Suppressor macrophage treated with lipopolysaccharide for 1 hour (primary cell): ENCODE measurements at regions not wholly inside any gene's neighbourhood (a gene's known extent, or its start where the extent isn't known, plus 50 kb on each side); places are given as distances from the start of the nearest gene placed in this dataset.

ENCODE experiments used
- DNase-seq, 3 donors: peaks; one replicate each; pipeline ENCODE4 v3.0.0-alpha.2; 2020 to 2022

DNA sequence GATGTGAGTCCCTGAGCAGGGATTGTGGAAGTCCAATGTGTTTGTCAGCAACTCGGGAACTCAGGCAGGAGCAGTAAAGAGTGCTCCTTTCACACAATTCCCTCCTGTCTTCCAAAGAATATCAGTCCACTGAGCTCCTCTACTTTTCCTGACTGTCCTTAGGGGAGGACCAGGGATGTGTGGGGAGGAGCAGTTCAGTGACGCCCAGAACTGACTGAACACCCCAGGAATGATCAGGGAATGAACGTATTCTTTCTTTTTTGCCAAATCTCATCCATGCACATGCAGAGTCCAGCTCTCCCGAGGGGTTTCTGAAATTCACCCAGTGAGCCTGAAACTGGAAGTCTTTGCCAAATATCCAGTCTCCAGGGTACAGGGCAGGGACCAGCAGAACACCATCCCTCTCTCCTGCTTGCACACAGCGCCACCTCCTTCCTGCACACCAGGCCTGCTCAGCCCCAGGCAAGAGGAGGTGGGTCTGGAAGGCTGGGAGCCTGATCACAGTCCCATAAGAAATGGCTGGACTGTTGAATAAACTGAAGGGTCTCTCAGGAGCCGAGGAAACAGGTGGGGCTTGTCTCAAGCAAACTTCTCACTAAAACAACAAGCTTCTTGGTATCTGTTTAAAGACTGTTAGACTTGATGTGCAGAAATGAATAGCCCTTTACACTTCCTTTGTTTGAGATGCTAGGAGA, 294.7 kb downstream of the C7orf25 start:
- DNase-seq, result no peak

DNA sequence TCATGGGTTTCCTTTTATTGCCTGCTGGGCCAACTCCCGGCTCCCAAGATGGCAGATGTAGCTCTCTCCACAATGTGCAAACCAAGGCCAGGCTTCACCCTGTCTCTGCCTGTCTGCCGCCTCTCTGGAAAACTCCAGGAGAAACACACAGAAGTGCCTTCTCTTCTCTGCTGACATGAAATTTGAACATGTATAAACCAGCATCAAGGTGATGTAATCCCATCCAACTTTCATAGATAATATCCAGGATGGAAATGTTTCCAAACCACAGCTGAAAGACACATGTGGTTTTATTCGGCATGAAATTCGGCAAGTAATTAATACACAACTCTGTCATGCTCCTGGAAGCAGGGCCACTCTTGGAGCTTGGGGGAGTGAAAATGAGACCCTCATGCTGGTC, 297.2 kb downstream of the C7orf25 start:
- no peak for DNase-seq

DNA sequence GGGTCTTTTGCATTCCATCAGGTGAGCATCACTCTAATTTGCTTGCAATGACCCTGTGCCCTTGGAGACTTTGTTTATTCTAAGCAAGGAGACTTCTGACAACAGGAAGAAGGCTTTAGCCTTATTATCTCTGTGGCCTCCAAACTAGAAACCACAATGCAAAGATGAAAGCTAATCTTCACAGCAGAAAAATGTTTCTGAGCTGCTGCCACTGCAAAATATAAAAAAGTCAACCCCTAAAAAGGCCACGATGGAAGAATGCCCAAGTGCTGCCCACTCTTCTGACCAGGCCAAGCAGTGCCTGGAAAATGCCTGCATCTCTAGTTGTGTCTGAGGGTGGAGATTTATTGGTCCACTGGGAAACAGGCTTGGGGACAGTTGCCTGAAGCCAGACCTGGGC, 299.9 kb downstream of the C7orf25 start:
- no peak for DNase-seq

DNA sequence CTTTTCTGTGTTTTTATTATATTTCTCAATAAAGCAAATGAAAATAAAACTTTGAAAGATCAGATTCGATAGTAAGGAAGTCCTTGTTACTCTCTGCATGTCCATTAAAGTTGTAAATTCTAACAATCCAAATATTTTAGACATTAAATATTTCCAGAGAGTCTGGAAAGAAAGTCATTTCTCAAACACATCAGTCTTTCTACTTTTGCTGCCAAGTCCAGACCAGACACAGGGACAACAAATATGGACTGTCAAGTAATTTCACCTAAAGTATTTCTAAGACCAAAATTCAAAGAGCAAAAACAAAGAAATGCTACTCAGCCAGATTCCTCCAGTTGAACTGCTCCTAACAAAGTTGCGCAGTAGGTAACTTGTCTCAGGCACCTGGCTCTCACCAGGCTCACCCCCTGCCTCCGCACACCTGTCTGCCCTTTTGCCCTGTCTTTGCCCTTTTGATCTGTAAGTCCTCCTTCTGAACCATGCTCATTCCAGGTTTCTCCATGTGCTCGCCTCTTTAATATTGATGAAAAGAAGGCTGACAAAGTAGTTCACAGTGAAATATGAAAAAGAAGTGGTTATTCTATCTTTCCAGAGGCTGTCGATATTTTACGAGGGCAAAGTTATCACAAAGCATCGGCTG, 300.5 kb downstream of the C7orf25 start:
- no peak for DNase-seq

DNA sequence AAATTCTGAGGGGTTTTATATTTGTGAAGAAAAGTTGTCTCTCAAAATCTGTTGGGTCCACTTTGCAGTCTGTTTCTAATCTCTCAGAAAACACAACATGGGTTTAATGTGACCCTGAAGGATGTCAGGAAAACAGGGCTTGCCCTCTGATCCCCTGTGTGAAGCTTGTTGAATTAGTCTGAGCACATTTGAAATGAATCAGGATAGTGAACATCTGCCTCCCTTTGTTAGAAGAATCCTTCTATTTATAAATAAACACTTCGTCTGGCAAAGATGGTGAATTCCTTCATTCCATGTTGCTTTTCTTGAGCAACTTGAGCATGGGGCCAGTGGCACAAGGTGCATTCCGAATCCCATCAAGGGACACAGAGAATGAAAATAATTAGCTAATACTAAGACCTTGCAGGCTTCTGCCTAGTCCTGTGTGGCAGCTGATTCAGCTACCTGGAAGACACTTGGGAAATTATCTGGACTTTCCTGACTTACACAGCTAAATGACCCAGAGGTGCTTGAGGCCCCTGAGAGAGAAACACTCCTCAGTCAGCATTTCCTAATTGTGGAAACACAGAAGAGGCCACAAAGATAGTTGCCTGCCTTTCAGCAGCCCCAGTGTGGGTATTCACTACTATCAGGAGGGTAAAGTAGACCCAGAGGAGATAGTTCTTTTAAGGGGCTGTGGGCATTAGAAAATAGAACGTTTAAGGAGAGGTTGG, 305.5 kb downstream of the C7orf25 start:
- DNase-seq, result no peak

DNA sequence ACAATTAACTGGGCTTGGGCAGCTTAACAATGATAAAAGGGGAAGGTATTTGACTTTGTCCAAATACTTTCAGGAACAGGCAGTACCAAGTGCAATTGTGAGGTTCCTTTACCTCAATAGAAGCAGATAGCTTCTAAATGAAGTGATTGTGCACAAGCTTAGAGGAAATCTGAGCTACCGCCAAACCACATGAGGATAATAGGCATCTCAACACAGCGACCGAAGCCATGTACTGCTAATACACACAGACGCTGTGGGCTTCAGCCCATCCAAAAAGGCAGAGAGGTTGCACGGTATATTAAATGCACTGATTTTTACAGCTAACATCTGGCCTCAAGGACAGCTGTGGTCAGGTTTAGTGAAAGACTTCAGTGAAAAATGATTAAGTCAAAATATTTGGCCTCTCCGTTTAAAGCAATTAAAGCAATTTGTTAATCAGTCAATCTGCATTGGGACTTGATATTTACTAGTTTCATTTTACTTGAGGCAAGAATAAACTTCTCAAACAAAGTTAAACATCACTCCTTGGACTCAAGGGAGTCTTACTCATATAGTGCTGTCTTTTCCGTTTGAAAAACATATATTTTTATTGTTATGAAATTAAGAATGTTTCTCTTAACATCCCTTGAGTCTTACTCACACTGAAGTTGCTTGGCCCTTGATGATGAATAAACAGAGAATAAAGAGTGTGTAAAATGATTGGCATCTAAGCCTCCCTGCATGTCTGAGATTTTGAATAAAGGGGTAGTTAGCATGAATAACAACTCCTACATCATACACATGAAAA, 306.3 kb downstream of the C7orf25 start:
- no peak for DNase-seq

DNA sequence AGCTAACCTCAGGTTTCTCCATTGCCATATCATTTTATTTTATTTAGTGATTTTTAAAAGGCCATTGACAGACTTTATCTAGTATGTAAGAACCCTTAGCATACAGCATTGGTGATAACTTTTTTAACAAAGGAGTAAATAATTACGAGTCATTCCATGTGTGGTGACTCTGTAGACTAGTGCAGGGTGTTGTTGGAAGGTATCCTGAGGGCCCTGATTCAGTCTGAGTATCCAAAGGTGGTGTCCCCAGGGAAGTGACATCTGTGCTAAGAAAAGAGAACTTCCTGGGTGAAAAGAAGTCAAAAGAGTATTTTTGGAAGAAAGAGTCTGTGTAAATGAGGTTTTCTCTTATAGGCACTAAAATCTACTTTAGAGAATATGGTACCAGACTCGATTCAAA, 308.4 kb downstream of the C7orf25 start:
- no peak for DNase-seq

DNA sequence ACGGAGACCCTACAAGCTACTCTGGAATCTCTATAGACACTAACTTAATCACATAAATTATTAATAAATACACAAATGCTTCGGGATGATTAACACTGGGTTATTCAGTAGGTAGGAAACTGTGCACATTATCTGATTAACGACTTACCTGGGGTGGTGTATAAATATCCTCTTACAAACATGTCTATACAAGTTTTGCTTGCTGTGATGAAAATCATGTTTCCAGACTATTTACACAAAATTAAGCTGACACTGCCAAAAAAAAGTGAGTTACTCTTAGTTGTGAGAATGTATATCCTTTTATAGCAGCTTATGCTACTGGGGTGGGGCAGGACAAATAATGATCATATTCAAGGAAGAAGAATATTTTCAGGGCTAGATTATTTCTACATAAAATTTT, 314.6 kb downstream of the C7orf25 start:
- no peak for DNase-seq

DNA sequence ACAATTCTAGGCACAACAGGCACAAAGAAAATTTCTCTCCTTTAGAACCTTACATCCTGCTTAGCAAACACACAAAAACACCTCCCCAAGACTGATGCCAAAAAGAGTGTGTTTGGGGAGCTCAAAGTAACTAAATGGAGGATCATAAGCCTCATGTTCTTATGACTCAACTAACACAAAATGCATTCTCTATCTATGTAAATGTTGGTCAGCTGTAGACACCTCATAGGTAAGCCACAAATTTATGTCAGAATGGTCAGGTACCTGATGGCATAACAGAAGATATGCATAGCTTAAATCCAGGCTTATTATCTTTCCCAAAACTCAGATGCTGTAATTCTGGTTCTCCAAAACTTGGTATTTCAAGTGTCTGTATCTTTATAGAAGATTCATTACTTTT, 315.1 kb downstream of the C7orf25 start:
- DNase-seq, result no peak

DNA sequence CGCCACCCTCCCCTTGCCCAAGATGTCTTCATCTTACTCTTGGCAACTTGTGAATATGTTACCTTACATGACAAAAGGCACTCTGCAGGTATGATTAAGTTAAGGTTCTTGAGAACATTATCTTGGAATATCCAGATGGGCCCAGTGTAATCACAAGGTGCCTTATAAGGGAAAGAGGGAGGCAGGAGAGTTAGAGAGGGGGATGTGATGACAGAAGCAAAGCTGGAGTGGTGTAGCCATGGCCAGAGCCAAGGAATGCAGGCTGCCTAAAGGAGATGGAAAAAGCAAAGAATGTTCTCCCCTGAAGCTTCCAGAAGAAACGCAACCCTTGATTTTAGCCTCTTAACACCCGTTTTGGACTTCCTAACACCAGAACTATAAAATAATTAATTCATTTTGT, 318.0 kb downstream of the C7orf25 start:
- DNase-seq, result no peak

DNA sequence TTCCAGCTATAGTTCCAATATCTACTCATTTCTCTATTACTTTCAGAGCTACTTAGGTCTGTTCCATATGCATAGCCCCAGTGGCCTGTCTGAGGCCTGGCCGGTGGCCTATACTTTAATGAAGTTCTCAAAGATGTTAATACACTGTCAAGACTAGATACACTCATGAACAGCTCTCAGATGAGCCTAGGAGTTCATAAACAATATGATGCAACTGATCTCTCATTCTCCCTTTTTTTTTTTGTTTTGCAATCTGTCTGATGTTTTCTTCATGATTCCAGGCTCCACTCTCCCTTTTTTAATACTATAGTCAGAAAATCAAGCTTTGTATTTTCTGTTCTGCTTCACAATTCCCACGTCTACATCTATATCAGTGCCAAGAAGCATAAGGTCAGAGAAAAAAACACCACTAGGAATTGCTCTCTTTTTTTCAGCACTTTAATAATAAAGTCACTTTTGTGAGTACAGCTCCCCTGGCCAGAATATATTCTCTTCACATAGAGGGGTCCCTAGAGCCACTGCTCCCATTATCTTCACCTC, 321.0 kb downstream of the C7orf25 start:
- DNase-seq, result no peak

DNA sequence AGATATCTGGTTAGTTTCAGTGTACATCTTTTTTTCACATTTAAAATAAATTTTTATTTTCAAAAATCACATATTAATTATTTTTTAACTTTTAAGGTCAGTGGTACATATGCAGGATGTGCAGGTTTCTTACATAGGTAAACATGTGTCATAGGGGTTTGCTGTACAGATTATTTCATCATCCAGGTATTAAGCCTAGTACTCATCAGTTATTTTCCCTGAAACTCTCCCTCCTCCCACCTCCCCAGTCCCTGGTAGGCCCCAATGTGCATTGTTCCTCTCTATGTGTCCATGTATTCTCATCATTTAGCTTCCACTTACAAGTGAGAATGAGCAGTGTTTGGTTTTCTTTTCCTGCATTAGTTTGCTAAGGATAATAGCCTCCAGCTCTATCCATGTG, 323.0 kb downstream of the C7orf25 start:
- no peak for DNase-seq

DNA sequence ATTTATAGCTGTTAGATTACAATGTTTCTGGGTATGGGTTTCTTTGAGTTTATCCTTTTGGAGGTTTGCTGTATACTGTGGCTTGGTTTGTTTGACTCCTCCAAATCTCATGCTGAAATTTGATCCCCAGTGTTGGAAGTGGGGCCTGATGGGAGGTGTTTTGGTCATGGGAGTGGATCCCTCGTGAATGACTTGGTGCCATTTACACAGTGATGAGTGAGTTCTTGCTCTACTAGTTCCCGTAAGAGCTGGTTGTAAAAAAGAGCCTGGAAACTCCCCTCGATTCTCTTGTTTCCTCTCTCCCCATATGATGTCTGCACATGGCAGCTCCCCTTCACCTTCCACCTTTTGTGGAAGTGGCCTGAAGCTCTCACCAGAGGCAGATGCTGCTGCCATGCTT, 324.1 kb downstream of the C7orf25 start:
- no peak for DNase-seq

DNA sequence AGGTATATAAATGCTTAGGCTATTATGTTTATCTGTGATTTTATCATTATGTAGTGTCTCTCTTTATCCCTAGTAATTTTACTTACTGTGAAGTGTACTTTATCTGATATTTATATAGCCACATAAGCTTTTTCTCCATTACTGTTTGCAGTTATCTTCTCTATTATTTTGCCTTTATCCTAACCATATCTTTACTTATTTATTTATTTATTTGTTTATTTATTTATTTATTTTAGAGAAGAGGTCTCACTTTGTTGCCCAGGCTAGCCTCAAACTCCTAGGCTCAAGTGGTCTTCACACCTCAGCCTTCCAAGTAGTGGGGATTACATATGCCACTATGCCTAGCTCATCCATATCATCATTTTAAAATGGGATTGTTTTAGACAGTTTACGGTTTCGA, 331.8 kb downstream of the C7orf25 start:
- no peak for DNase-seq

DNA sequence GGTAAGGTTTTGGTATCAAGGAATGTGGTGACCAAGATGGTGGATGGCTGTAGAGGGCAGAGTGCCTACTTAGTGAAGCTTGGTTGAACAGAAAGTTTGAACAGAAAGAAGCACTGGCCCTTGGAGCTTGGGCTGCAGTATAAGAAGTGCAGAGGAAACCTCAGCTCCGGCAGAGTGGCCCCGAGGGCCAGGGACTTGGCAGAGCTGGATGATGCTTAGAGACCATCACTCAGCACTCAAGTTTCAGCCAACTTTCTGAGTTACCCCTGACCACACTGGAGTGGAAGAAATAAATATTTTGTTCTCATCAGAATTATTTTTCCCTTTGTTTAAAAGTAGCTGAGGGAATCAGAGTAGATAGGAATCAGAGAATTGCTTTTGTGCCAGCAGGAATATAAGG, 336.7 kb downstream of the C7orf25 start:
- no peak for DNase-seq

DNA sequence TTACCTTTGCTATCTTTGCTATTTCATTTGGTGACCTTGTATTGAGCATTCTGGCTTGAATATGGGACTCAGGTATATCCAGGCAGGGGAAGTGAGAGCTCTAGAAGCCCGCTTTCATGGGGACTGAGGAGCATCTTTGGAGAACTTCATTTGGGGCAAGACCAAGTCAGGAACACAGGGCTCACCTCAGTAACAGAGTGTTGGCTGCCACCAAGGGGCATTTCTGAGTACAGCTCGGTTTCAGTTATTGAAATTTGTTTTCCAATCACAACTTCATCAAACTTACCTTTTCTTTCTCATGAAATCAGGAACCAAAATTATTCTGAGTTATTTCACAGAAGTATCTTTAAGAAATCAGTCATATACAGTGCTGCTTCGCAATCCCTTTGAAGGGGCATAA, 337.2 kb downstream of the C7orf25 start:
- DNase-seq, result no peak

DNA sequence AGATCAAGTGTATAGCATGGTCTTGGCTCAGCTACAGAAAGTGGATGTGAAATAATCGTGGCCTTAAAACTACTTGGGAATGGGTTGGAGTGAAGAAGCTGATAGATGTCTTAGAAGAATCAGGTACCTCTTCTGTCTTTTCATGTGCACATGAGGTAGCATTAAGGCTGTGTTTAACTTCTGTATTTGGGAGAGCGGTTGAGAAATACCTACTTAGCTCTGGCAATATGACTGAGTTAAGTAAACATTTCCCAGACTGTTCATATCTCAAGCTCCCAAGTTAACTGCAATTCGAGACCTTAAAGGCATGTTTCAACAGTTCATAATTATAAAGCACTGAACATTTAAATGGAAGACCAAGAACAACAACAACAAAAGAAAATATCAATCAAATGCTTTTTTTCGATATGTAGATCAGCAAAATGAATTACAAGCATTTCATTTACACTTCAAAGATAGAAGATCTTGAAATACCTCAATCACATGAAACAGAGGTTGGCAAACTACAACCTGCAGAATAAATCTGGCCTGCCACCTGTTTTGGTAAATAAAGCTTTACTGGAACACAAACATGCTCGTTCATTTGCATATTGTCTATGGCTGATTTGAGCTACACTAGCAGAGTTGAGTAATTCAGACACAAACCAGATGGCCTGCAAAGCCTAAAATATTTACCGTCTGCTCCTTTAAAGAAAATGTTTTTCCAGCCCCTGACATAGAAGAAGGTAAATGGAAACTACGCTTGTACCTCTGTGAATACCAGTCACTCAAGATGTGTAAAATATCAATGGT, 337.1 kb upstream of the GLI3 start:
- DNase-seq, result no peak

DNA sequence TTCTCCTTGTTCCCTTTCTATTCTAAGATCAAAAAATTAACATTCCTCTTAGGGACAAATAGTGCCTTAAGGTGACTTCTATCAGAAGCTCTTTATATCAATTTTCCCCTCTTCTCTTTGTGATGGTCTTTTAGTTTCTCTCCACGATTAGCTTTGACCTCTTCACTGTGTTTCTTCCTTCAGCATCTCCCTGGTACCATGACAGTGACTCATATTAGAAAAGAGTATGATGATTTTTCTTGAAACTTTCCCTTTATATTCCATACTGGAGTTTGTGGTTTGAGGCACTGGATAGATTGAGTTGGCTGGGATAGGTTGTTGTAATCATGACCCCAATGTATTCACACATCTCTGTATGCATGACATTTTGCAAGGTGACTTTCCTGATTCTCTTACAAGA, 335.6 kb upstream of the GLI3 start:
- no peak for DNase-seq

DNA sequence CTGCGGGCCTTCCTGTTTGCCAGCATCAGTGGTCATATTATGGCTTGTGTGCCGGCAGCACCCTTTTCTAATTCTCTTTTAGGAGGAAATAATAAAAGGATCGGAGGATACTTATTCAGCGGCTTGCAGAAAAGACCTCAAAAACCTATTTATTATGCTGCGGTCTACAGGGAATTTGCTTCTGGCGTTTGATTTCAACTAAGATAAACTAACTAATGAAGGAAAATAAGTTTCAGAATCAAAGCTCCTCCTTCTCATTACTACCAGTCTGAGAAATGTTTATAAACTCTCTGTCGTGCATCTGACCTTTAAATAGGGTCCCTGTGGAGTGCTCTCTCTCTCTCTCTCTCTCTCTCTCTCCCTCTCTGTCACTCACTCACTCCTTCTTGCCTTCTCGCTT, 335.0 kb upstream of the GLI3 start:
- DNase-seq, result no peak

DNA sequence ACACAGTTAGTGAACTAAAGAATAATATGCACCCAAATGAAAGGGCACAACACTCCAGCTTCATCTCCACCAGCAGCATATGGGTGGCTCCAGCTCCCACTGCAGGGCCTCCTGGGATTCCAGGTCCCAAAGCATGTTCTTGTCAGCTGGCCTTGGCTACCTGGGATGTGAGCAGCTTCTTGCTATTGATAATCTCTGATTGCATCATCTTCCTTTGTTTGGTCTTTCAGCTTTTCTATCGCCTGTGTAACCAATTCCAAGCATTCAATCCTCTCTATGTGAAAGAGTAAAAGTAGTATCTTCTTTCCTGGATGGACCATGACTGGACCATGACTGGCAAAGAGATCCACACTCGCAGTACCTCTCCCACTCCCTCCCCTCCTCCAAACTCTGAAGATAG, 333.9 kb upstream of the GLI3 start:
- DNase-seq, result no peak

DNA sequence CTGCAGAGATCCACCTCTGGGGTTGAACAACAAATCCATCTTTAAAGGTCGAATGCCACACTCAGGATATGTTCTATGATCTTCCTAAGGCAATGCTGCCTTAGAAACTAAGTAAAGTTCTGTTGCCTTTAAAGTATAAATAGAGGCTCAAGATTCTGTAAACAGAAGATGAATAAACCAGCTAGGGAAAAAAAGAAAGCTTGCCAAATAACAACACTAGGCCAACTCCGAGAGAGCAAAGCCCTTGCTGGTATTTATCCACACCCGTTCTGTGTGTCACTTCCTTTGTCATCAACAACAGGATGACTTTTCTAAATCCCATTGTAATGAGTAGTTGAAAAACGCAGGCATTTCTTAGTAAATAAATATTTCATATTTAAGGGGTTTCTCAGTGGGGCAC, 330.0 kb upstream of the GLI3 start:
- no peak for DNase-seq

DNA sequence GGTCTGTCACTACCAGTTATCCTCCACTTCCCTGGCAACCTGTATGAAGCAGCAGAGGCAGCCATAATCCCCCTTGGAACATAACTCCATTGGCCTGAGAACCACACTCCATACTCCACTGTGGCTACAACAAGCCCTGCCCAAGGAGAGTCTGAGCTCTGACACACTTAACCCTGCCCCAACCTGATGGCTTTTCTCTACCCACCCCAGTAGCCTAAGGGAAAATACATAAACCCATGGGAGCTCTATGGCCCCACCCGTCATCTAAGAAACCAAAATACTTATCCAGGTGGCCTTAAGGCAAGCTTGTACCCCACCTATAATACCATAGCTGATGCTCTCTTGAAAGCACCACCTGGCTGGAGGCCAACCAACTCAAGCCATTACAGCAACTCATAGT, 324.8 kb upstream of the GLI3 start:
- DNase-seq, result no peak

DNA sequence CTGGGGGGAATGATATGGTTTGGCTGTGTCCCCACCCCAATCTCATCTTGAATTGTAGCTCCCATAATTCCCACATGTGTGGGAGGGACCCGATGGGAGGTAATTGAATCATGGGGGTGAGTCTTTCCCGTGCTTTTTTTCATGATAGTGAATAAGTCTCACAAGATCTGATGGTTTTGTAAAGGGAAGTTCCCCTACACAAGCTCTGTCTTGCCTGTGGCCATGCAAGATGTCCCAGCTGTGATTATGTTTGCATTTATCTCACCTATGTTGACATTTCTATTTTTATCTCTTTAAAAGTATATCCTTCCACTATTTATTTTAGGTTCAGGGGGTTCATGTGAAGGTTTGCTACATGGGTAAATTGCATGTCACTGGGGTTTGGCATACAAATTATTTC, 323.9 kb upstream of the GLI3 start:
- no peak for DNase-seq
